GM18870 (cell line): ENCODE measurements at regions not wholly inside any gene's neighbourhood (a gene's known extent, or its start where the extent isn't known, plus 50 kb on each side); places are given as distances from the start of the nearest gene placed in this dataset.

Experiments
- ATAC-seq: cut with Tn5 transposase; IDR thresholded peaks from one replicate; pipeline ENCODE4 v1.9.1; 2021; ENCODE audit warnings: moderate library complexity; ENCODE audit not compliant: unreplicated experiment

DNA sequence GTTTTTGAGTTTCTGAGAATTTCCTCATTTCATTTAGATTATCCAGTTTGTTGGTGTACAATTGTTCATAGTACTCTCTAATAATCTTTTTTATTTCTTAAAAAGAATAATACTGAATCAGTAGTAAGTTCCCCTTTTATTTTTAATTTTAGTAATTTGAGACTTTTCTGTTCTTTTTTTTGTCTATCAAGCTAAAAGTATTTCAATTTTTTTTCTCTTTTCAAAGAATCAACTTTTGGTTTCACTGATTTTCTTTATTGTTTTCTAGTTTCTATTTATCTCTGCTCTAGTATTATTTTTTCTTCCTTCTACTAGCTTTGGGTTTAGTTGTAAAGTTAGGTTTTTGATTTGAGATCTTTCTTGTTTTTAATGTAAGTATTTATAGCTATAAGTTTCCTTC lies 60.6 kb upstream of the ARL15 start:
- ATAC-seq: no peak

DNA sequence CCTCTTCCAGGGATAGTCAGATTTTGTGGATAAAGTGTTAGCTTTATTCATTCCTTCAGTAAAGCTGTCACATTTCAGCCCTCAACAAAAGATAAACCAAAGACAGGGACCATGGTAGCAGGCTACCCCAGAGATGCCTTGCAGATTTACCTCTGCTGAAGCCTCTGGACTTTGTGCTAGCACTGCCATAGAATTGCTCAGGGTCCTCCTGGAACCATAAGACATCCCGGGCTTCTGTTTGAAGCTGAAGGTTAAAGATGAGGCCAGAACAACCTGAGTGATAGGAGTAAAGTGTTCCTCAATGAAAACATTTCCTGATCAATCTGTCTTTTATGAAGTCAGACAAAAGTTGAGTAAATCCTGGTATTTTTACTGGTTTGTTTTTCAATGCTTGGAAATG lies 57.5 kb upstream of the ARL15 start:
- ATAC-seq: no peak

DNA sequence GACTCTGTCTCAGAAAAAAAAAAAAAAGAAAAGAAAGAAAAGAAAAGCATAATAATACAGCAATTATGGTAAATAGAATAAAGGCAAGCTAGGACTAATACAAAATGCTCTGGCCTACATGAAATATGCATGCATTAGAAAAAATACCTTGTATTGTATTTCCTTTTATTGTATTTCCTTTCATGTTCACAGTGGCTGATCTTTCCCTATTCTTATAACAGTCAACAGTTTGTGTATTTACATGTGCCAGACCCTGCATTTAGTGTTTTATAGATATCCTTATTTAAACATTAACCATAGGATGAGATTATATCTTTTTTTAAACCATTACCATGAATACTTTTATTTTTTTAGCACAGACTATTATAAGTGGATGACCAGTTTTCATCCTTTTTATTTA lies 56.3 kb upstream of the ARL15 start:
- ATAC-seq: no peak

DNA sequence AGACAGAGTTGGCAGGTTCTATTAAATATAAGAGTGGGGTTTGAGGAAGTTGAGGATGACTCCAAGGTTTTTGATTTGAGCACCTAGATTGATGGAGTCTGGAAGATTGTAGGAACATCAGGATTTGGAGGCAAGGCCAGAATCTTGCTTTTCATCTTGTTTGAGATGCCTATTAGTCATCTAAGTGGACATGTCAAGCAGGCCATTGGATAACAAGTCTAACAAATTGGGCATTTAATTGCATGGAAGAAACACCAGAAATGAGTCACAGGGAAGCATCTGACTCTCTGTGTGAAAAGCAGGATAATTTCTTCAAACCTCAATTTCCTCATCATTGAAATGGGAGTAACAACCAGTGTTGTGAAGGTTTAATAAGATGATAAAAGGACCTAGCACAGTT lies 53.3 kb upstream of the ARL15 start:
- ATAC-seq: no peak

GRCh38 chr5:54362992-54363625 lies 52.7 kb upstream of the ARL15 start:
- no peak for ATAC-seq

- no peak for ATAC-seq
Measured at GRCh38 chr5:54362434-54362833, 52.1 kb upstream of the ARL15 start.

- no peak for ATAC-seq
Measured at GRCh38 chr5:54361691-54362411, 51.5 kb upstream of the ARL15 start.

GRCh38 chr5:54360925-54361662 lies 50.7 kb upstream of the ARL15 start:
- ATAC-seq: no peak
